GM12878 (cell line): ENCODE measurements at regions not wholly inside any gene's neighbourhood (a gene's known extent, or its start where the extent isn't known, plus 50 kb on each side); places are given as distances from the start of the nearest gene placed in this dataset.

Source experiments
- ATAC-seq: fragments of 200-7000 bp; cut with Tn5 transposase; 3 replicates; pipeline ENCODE4 v1.9.1; 2020; ENCODE audit warnings: mild to moderate bottlenecking, moderate library complexity
- BruUV-seq: library from RNA; stranded (reverse); fragments of 400-500 nt; replicated peaks from 2 replicates; lab custom pipeline; 2021; lab: Mats Ljungman, UMichigan
- CTCF ChIA-PET: fragments of 300-600 bp; sonication (Branson Sonifier 250); formaldehyde crosslinking; extraction: SDS; loops from one replicate; lab custom pipeline; 2021; ENCODE audit warnings: inconsistent platforms; lab: Yijun Ruan, JAX
- POLR2A ChIA-PET: fragments of 350-600 bp; formaldehyde crosslinking; extraction: SDS; loops from one replicate; lab custom pipeline; 2021; ENCODE audit warnings: inconsistent platforms; lab: Charles Lee
- RAD21 ChIA-PET: fragments of 300-600 bp; sonication (Branson Sonifier 250); formaldehyde crosslinking; loops from one replicate; lab custom pipeline; 2023; ENCODE audit warnings: antibody characterized with exemption; ENCODE audit not compliant: unreplicated experiment; lab: Charles Lee
- SMC1A ChIA-PET: fragments of 300-600 bp; sonication (Branson Sonifier 250); formaldehyde crosslinking; loops from one replicate; lab custom pipeline; 2023; ENCODE audit not compliant: unreplicated experiment, uncharacterized antibody; lab: Charles Lee
- DNase-seq: peaks from one replicate; pipeline ENCODE4 v3.0.0-alpha.2; 2011; ENCODE audit warnings: low read depth, low spot score
- FAIRE-seq: peaks from 3 replicates; lab custom pipeline; 2011; peaks lifted over from hg19 to GRCh38; lab: Jason Lieb, UNC
- H2AFZ ChIP-seq: 2 replicates; pipeline ENCODE4 v1.6.0; 2011; ENCODE audit warnings: low read depth, low read length, control low read depth; ENCODE audit not compliant: control insufficient read depth
- H3K27ac ChIP-seq: 2 replicates; pipeline ENCODE4 v1.5.1; 2011; ENCODE audit warnings: control low read depth; ENCODE audit not compliant: control insufficient read depth, insufficient read depth
- H3K27me3 ChIP-seq, 2 experiments: replicated peaks in 1 of 2; 2 replicates each; pipeline versions ENCODE4 v1.6.0 to v1.6.1; 2011; ENCODE audit warnings: low read length in 1 of 2; ENCODE audit not compliant: control insufficient read depth in 2 of 2, insufficient read depth in 2 of 2
- H3K36me3 ChIP-seq, 2 experiments: 2 replicates each; pipeline ENCODE4 v1.5.1; 2011; ENCODE audit warnings: low read length in 1 of 2; ENCODE audit not compliant: control insufficient read depth in 2 of 2, insufficient read depth in 2 of 2
- H3K4me1 ChIP-seq: 2 replicates; pipeline ENCODE4 v1.6.1; 2011; ENCODE audit warnings: mild to moderate bottlenecking, low read length, moderate library complexity, mixed read lengths; ENCODE audit not compliant: control insufficient read depth, insufficient read depth
- H3K4me2 ChIP-seq: 2 replicates; pipeline ENCODE4 v1.6.0; 2011; ENCODE audit warnings: control low read depth; ENCODE audit not compliant: control insufficient read depth, insufficient read depth
- H3K4me3 ChIP-seq: fragments of 200-600 bp; sonication (generic); 2 replicates; pipeline ENCODE4 v1.5.1; 2016
- H3K79me2 ChIP-seq: 2 replicates; pipeline ENCODE4 v1.6.0; 2011; ENCODE audit warnings: low read length; ENCODE audit not compliant: control insufficient read depth, insufficient read depth
- H3K9ac ChIP-seq: 2 replicates; pipeline ENCODE4 v1.8.0; 2011; ENCODE audit warnings: low read length, control low read depth, mixed read lengths; ENCODE audit not compliant: control insufficient read depth, insufficient read depth
- H3K9me3 ChIP-seq: replicated peaks from 3 replicates; pipeline ENCODE4 v1.5.1; 2011; ENCODE audit warnings: mild to moderate bottlenecking, low read length; ENCODE audit not compliant: control insufficient read depth, insufficient read depth
- H4K20me1 ChIP-seq: 2 replicates; pipeline ENCODE4 v1.6.0; 2011; ENCODE audit not compliant: control insufficient read depth, insufficient read depth
- ASH2L ChIP-seq: fragments of 300-600, 200-600 bp; sonication (generic); IDR thresholded peaks from 2 replicates; pipeline ENCODE4 v1.6.1; 2017; ENCODE audit warnings: low read depth, mild to moderate bottlenecking, borderline replicate concordance
- BCL11A ChIP-seq: IDR thresholded peaks from 2 replicates; pipeline ENCODE4 v1.6.1; 2011; ENCODE audit warnings: low read depth, low read length
- BHLHE40 ChIP-seq, 2 experiments: fragments of 450-650 bp in 1 of 2; IDR thresholded peaks; 2 replicates each; pipeline ENCODE4 v1.6.1; 2011 to 2017; ENCODE audit warnings: low read depth in 2 of 2, borderline replicate concordance in 1 of 2, improper control_type of control experiment in 1 of 2, low read length in 1 of 2, mild to moderate bottlenecking in 1 of 2
- EZH2 ChIP-seq: IDR thresholded peaks from 2 replicates; pipeline ENCODE4 v1.6.1; 2012; ENCODE audit warnings: low read depth, mild to moderate bottlenecking, control low read depth, inconsistent platforms, low read length, borderline replicate concordance; ENCODE audit not compliant: control insufficient read depth
- IKZF2 ChIP-seq, 2 experiments: fragments of 450-650 bp; IDR thresholded peaks; 2 replicates each; pipeline ENCODE4 v1.6.1; 2017; ENCODE audit warnings: mild to moderate bottlenecking in 2 of 2, moderate library complexity in 2 of 2
- POLR2AphosphoS5 ChIP-seq: IDR thresholded peaks from 2 replicates; pipeline ENCODE4 v1.6.1; 2011; ENCODE audit warnings: mild to moderate bottlenecking, low read length, inconsistent platforms
- RBBP5 ChIP-seq: fragments of 200-600 bp; sonication (generic); conservative IDR thresholded peaks from 2 replicates; pipeline ENCODE4 v1.6.1; 2016
- WGBS: methylation state at CpG from one replicate; pipeline ENCODE4 v1.1.6; 2016; ENCODE audit warnings: low lambda C conversion rate; ENCODE audit not compliant: insufficient replicate concordance, insufficient coverage; ENCODE audit errors: missing lambda C conversion rate; 5-methylcytosine and 5-hydroxymethylcytosine counted together
- in situ Hi-C: fragments of 300-500 bp; cut with MboI; formaldehyde crosslinking; loops from 9 replicates; pipeline ENCODE4 v1.14.3; 2018; ENCODE audit warnings: mixed read lengths
- intact Hi-C: fragments of 100-400 bp; cut with micrococcal nuclease; formaldehyde crosslinking; loops from one replicate; pipeline ENCODE4 v1.14.2; 2022; ENCODE audit not compliant: unreplicated experiment
- TF ChIP-seq, protein P1 (sequence below): IDR thresholded peaks from 2 replicates; pipeline ENCODE4 v1.6.1; 2012; ENCODE audit warnings: low read length, inconsistent platforms
- TF ChIP-seq, protein P2 (sequence below): IDR thresholded peaks from 2 replicates; pipeline ENCODE4 v1.6.1; 2011; ENCODE audit warnings: mild to moderate bottlenecking, low read depth, low read length, moderate library complexity; ENCODE audit not compliant: insufficient replicate concordance
- TF ChIP-seq, protein P3 (sequence below): IDR thresholded peaks from 2 replicates; pipeline ENCODE4 v1.6.1; 2011; ENCODE audit warnings: borderline replicate concordance, low read depth, mild to moderate bottlenecking, moderate library complexity, mixed read lengths, low read length; ENCODE audit not compliant: insufficient read depth; ENCODE audit errors: extremely low read length

DNA sequence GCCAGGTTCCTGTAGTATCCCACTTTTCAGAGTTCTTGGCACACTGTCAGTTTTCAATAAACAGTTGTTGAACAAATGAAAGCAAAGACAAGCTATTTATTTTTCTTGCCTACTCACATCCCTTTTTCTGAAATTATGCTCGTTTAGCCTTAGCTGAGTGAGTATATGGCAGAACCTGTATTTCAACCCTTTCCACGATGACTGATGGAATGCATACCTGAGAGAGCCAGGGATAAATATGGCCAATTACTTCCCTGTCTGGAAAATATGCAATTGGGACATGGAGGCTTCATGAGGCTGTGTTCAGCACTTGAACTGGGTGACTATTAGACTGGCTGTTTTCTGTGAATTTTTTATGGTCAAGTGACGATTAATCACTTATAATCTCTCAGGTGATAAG, 144.5 kb upstream of the POT1 start:
- Histone ChIP-seq H3K79me2 (no peaks in the 10 kb centered on the region), H3K9me3 (no peaks in the 10 kb centered on the region), H3K27ac (no peak overlapping the region), H3K4me1 (no peaks in the 10 kb centered on the region), H4K20me1 (no peaks in the 10 kb centered on the region), H3K27me3 (no peaks in the 10 kb centered on the region), H3K9ac (no peak overlapping the region), H2AFZ (no peak overlapping the region), H3K4me3 (no peak overlapping the region), H3K4me2 (no peak overlapping the region)
- ChIA-PET RAD21 (no interaction called here), POLR2A (no interaction called here), CTCF (interaction anchor here (0.6 kb wide), 1 partner anchor 404 kb away, joined by 3 read pairs; no protein-coding TSS in a partner anchor), SMC1A (interaction anchor here (0.7 to 1.7 kb wide), 2 partner anchors 8 to 18 kb away, joined by 3 read pairs; no protein-coding TSS in a partner anchor)
- intact Hi-C loops = loop anchor here (2.0 kb wide), 1 partner anchor 19 kb away; no protein-coding TSS in a partner anchor
- DNase-seq (no peak), FAIRE-seq (no peak)
- WGBS = 1% methylated on average over 3 of the region's 3 CpGs
- BruUV-seq = no TSS peak
- TF ChIP-seq, protein P1, sequence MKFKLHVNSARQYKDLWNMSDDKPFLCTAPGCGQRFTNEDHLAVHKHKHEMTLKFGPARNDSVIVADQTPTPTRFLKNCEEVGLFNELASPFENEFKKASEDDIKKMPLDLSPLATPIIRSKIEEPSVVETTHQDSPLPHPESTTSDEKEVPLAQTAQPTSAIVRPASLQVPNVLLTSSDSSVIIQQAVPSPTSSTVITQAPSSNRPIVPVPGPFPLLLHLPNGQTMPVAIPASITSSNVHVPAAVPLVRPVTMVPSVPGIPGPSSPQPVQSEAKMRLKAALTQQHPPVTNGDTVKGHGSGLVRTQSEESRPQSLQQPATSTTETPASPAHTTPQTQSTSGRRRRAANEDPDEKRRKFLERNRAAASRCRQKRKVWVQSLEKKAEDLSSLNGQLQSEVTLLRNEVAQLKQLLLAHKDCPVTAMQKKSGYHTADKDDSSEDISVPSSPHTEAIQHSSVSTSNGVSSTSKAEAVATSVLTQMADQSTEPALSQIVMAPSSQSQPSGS = no peak
- no peak for TF ChIP-seq BHLHE40 (IDR thresholded peaks at IDR 0.05; ENCODE audit: borderline replicate concordance in 1 of 2, low read depth in 2 of 2, low read length in 1 of 2)
- TF ChIP-seq, protein P2, sequence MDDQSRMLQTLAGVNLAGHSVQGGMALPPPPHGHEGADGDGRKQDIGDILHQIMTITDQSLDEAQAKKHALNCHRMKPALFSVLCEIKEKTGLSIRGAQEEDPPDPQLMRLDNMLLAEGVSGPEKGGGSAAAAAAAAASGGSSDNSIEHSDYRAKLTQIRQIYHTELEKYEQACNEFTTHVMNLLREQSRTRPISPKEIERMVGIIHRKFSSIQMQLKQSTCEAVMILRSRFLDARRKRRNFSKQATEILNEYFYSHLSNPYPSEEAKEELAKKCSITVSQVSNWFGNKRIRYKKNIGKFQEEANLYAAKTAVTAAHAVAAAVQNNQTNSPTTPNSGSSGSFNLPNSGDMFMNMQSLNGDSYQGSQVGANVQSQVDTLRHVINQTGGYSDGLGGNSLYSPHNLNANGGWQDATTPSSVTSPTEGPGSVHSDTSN = no peak
- no peak for TF ChIP-seq EZH2
- TF ChIP-seq POLR2AphosphoS5 = no peak
- no peak for TF ChIP-seq RBBP5
- TF ChIP-seq ASH2L = no peak
- TF ChIP-seq, protein P3, sequence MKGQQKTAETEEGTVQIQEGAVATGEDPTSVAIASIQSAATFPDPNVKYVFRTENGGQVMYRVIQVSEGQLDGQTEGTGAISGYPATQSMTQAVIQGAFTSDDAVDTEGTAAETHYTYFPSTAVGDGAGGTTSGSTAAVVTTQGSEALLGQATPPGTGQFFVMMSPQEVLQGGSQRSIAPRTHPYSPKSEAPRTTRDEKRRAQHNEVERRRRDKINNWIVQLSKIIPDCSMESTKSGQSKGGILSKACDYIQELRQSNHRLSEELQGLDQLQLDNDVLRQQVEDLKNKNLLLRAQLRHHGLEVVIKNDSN = no peak
- no peak for TF ChIP-seq IKZF2 (IDR thresholded peaks at IDR 0.05)
- no peak for TF ChIP-seq BCL11A
- TF ChIP-seq, all 136 proteins: peak for 0
- no peak for ATAC-seq
- no peaks in the 10 kb centered on the region for H3K36me3 ChIP-seq
- in situ Hi-C loops = no loop called here
